OCI-LY3 (cell line): ENCODE measurements at regions not wholly inside any gene's neighbourhood (a gene's known extent, or its start where the extent isn't known, plus 50 kb on each side); places are given as distances from the start of the nearest gene placed in this dataset.

Experiments used
- H2AFZ ChIP-seq: fragments of 200-600, 300-600 bp; shearing (Covaris generic); 2 replicates; pipeline ENCODE4 v1.6.0; 2014; ENCODE audit warnings: antibody characterized with exemption, low read depth, low read length
- H3K27ac ChIP-seq: fragments of 200-600, 300-600 bp; sonication (generic); 2 replicates; pipeline ENCODE4 v1.5.1; 2014; ENCODE audit warnings: mild to moderate bottlenecking, low read length, moderate library complexity, mixed read lengths
- H3K27me3 ChIP-seq: fragments of 200-600, 300-600 bp; sonication (generic); 2 replicates; pipeline ENCODE4 v1.6.1; 2014; ENCODE audit warnings: low read depth, low read length, mixed read lengths
- H3K36me3 ChIP-seq: fragments of 200-600, 300-600 bp; sonication (generic); replicated peaks from 2 replicates; pipeline ENCODE3; 2014; ENCODE audit warnings: low read depth, low read length, mixed read lengths
- H3K4me1 ChIP-seq: fragments of 300-600, 200-600 bp; sonication (generic); 2 replicates; pipeline ENCODE4 v1.6.1; 2014; ENCODE audit warnings: low read length, mixed read lengths
- H3K4me2 ChIP-seq: fragments of 200-600, 300-600 bp; sonication (generic); 2 replicates; pipeline ENCODE4 v1.6.1; 2014; ENCODE audit warnings: low read length, mixed read lengths
- H3K4me3 ChIP-seq: fragments of 300-600, 200-600 bp; sonication (generic); 2 replicates; pipeline ENCODE4 v1.5.1; 2014; ENCODE audit warnings: antibody characterized with exemption, mild to moderate bottlenecking, low read length, moderate library complexity
- H3K79me2 ChIP-seq: fragments of 300-600, 200-600 bp; shearing (Covaris generic); 2 replicates; pipeline ENCODE4 v1.6.1; 2014; ENCODE audit warnings: mild to moderate bottlenecking, low read length, mixed read lengths
- H3K9ac ChIP-seq: fragments of 300-600, 200-600 bp; shearing (Covaris generic); 2 replicates; pipeline ENCODE4 v1.6.0; 2014; ENCODE audit warnings: mild to moderate bottlenecking, low read length, moderate library complexity
- H3K9me3 ChIP-seq: fragments of 200-600, 300-600 bp; shearing (Covaris generic); 2 replicates; pipeline ENCODE4 v1.6.1; 2014; ENCODE audit warnings: low read length, mixed read lengths; ENCODE audit not compliant: insufficient read depth
- H4K20me1 ChIP-seq: fragments of 200-600, 300-600 bp; sonication (generic); 2 replicates; pipeline ENCODE4 v1.6.1; 2016; ENCODE audit warnings: low read length, mixed read lengths; ENCODE audit not compliant: insufficient read depth
- EZH2phosphoT487 ChIP-seq: fragments of 200-600 bp; shearing (Covaris generic); IDR thresholded peaks from 2 replicates; pipeline ENCODE4 v1.6.1; 2018; ENCODE audit warnings: antibody characterized with exemption, mixed run types, low read depth
- TF ChIP-seq, protein P1 (sequence below): fragments of 200-600, 300-600 bp; sonication (generic); IDR thresholded peaks from 2 replicates; pipeline ENCODE4 v1.5.1; 2014; ENCODE audit warnings: antibody characterized with exemption, low read length, low read depth

DNA sequence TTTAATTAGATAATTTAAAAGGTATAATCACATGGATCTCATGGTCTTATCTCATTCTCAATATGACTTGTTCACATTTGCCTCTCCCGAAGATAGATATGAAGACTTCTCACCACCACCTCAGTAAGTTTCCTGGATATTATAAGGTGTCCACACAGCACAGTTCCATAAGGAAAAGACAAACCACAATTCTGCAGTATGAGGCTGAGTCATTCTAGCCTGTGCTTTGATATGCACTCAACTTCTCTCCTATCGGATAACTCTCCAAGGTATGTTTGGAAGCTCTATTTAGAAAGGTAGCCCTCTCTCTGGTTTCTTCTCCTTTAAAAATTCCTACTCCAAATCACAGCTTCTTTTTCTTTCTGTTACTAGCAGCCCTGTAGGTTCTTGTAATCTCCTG, 612.8 kb downstream of the ZPLD1 start:
- Histone ChIP-seq H3K27ac (no peak overlapping the region), H3K4me3 (no peak overlapping the region), H3K4me1 (no peaks in the 10 kb centered on the region), H3K36me3 (no peaks in the 10 kb centered on the region), H4K20me1 (no peaks in the 10 kb centered on the region), H3K27me3 (no peaks in the 10 kb centered on the region), H3K9ac (no peak overlapping the region), H3K9me3 (no peaks in the 10 kb centered on the region), H3K79me2 (no peaks in the 10 kb centered on the region), H2AFZ (no peak overlapping the region), H3K4me2 (no peak overlapping the region)
- no peak for TF ChIP-seq EZH2phosphoT487
- TF ChIP-seq, protein P1, sequence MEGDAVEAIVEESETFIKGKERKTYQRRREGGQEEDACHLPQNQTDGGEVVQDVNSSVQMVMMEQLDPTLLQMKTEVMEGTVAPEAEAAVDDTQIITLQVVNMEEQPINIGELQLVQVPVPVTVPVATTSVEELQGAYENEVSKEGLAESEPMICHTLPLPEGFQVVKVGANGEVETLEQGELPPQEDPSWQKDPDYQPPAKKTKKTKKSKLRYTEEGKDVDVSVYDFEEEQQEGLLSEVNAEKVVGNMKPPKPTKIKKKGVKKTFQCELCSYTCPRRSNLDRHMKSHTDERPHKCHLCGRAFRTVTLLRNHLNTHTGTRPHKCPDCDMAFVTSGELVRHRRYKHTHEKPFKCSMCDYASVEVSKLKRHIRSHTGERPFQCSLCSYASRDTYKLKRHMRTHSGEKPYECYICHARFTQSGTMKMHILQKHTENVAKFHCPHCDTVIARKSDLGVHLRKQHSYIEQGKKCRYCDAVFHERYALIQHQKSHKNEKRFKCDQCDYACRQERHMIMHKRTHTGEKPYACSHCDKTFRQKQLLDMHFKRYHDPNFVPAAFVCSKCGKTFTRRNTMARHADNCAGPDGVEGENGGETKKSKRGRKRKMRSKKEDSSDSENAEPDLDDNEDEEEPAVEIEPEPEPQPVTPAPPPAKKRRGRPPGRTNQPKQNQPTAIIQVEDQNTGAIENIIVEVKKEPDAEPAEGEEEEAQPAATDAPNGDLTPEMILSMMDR, result no peak

DNA sequence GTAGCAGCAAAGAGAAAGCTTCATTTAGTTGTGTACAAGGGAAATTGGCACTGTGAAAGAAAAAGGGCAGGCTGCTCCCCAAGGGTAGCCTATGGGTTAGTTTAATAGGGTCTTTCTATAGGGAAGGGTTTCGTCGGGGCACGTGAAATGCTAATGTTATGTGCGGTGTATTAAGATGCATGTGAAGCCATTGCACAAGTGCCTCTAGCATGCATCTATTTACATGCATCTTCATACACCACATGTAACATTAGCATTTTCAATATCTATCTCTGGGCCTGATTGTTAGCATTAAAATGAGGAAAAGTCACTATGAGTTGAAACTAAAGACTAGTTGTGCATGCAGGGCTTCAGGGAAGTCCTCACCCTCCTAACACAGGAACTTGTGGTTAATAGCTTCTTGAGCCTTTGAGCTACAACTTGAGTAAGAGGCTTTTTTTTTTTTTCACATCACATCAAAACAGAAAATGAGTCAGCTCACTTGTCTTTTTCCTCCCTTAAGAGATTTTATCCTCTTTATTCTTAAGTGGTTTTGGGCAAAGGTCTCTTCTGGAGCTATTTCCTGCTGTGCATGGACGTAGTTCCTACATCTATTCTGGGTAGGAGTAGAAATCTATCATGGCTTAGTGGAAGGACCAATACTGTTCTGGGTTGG, 613.4 kb downstream of the ZPLD1 start:
- H3K36me3 ChIP-seq, result no peaks in the 10 kb centered on the region
- H3K4me3 ChIP-seq, result no peak overlapping the region
- no peaks in the 10 kb centered on the region for H3K4me1 ChIP-seq
- no peaks in the 10 kb centered on the region for H4K20me1 ChIP-seq
- H3K4me2 ChIP-seq, result no peak overlapping the region
- H2AFZ ChIP-seq, result no peak overlapping the region
- no peaks in the 10 kb centered on the region for H3K79me2 ChIP-seq
- no peak overlapping the region for H3K9ac ChIP-seq
- H3K27ac ChIP-seq, result no peak overlapping the region
- no peak for TF ChIP-seq EZH2phosphoT487
- H3K27me3 ChIP-seq, result no peaks in the 10 kb centered on the region
- H3K9me3 ChIP-seq, result no peaks in the 10 kb centered on the region

DNA sequence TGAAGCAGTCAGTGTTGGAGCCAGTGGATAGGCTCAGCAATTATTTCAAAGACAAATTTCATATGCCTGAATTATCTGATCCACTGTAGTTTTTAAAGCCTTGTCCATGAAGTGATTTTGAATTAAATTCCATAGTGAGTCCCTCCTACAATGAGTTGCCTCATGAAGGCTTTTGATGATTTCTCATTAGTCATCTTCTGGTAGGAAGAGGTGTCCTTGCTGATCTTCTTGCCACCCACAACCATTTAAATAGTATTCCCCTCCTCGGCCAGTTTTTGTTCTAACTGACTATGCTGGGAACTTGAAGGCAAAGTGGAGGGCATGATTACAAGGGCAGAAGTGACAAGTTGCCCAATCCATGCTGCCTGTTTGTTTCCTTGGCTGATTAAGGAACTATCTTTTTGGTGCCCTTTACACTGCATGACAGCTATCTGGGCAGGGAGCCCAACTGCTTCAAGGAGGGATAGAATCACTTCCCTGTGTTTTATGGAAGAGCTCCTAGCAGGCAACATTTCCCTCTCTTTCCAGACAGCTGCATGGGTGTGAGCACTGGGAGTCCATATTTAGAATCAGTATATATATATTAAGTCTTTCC, 617.5 kb downstream of the ZPLD1 start:
- no peak for TF ChIP-seq EZH2phosphoT487
- TF ChIP-seq, protein P1, result no peak
- H3K36me3 ChIP-seq, result no peaks in the 10 kb centered on the region
- H4K20me1 ChIP-seq, result no peaks in the 10 kb centered on the region
- no peak overlapping the region for H3K4me2 ChIP-seq
- peaks cover 10% of the 10 kb centered on the region for H3K4me1 ChIP-seq
- no peak overlapping the region for H3K4me3 ChIP-seq
- H3K9me3 ChIP-seq, result no peaks in the 10 kb centered on the region
- no peaks in the 10 kb centered on the region for H3K27me3 ChIP-seq
- no peaks in the 10 kb centered on the region for H3K79me2 ChIP-seq
- no peak overlapping the region for H3K27ac ChIP-seq
- no peak overlapping the region for H2AFZ ChIP-seq
- H3K9ac ChIP-seq, result no peak overlapping the region

DNA sequence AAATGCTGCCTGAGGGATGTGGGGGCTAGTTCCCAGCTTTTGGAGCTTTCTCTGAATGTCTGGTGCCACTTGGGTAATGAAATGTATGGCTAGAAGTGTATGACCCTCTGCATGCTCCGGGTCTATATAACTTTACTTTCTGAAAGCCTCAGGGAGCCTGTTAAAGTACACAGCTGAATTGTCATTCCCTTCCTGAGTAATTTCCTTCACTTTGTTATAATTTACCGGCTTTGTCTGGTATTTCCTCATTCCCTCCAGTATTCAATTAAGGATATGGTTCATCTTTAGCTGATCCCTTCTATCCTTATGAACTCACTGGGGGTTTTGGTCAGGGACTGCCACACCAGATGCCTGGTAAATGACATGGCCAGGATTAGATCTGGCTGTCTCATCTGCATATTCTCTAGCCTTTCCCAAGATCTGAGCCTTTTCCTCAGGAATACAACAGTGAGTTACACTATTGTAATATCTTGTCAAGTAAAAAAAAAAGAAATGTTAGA, 620.3 kb downstream of the ZPLD1 start:
- no peaks in the 10 kb centered on the region for H3K9me3 ChIP-seq
- no peak overlapping the region for H3K9ac ChIP-seq
- no peaks in the 10 kb centered on the region for H3K36me3 ChIP-seq
- H3K79me2 ChIP-seq, result no peaks in the 10 kb centered on the region
- no peaks in the 10 kb centered on the region for H4K20me1 ChIP-seq
- H3K4me2 ChIP-seq, result no peak overlapping the region
- no peak overlapping the region for H3K4me3 ChIP-seq
- no peak overlapping the region for H2AFZ ChIP-seq
- no peak overlapping the region for H3K27ac ChIP-seq
- TF ChIP-seq, protein P1, result no peak
- no peak for TF ChIP-seq EZH2phosphoT487
- H3K4me1 ChIP-seq, result peaks cover 10% of the 10 kb centered on the region
- H3K27me3 ChIP-seq, result no peaks in the 10 kb centered on the region
